HG03439 (cell line): ENCODE measurements at regions not wholly inside any gene's neighbourhood (a gene's known extent, or its start where the extent isn't known, plus 50 kb on each side); places are given as distances from the start of the nearest gene placed in this dataset.

ENCODE experiments used
- ATAC-seq: cut with Tn5 transposase; IDR thresholded peaks from one replicate; pipeline ENCODE4 v1.9.1; 2021; ENCODE audit warnings: mild to moderate bottlenecking, moderate library complexity; ENCODE audit not compliant: unreplicated experiment

DNA sequence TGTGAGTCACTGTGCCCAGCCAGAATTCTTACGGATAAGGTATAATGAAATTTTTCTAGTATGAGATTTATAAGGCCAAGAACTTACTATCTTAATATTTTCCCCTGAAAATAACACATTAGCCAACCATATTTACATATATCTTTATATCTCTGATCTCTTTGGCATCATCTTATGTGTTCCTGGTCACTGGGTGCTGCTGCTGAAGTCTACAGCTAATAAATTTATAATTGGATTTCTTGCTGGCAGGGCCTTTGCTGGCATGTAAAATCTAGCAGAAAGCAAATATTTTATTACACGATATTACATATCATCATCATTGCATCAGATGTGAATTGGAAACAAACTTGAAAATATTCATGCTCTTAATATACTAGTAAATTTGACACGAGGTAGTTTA lies 590.7 kb downstream of the ANXA1 start:
- no peak for ATAC-seq

DNA sequence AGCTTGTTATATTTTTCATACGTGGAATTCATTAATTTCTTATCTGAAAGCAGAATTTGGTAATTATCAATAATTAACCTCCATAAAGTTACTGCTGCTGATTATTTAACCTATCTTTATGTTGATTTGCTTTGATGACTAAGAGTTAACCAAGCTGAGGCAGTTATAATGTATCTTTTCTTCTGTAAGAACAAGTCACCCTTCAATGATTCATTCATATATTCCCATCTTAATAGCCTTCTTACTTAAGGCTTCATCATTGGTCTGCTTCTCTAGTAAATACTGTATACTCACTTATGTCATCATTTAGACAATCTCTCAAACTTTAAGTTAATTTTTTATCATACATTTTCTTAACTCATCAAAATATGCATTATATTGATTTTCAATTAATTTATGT lies 592.2 kb downstream of the ANXA1 start:
- no peak for ATAC-seq

DNA sequence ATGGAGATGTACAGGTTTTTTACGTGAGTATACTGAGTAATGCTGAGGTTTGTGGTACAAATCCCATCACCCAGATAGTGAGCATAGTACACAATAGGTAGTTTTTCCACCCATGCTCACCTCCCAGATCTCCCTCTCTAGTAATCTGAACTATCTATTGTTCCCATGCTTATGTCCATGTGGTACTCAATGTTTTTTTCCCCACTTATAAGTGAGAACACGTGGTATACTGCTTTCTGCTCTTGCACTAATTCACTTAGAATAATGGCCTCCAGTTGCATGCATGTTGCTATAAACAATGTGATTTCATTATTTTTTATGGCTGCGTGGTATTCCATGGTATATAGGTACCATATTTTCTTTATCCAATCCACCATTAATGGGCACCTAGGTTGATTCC lies 593.9 kb downstream of the ANXA1 start:
- no peak for ATAC-seq

DNA sequence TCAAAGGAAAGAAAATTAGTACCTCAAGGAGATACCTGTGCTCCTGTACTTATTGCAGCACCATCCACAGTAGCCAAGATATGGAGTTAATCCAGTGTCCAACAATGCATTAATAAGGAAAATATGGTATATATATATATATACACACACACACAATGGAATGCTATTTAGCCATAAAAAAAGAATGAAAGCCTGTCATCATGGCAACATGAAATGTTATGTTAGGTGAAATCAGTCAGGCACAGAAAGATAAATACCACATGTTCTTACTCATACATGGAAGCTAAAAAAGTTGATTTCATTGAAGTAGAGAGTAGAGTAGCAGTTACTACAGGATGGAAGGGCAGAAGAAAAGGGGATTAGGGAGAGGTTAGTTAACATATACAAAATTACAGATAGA lies 601.5 kb downstream of the ANXA1 start:
- ATAC-seq, result no peak

DNA sequence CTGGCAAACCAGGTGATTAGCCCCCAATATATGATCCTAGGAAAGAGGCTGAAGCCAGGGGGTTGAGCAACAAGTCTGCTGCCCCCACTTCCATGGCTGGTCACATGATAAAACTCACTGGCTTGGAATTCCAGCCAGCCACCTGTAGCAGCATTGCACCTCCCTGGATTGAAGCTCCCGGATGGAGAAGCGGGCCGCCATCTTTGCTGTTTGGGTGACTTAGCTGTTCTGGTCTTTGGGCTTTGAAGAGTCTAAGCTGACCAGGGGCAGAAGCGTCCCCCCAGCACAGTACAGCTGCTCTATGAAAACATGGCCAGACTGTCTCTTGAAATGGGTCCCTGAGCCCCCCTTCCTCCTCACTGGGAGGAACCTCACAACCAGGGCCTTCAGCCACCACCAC lies 610.2 kb downstream of the ANXA1 start:
- ATAC-seq, result no peak

DNA sequence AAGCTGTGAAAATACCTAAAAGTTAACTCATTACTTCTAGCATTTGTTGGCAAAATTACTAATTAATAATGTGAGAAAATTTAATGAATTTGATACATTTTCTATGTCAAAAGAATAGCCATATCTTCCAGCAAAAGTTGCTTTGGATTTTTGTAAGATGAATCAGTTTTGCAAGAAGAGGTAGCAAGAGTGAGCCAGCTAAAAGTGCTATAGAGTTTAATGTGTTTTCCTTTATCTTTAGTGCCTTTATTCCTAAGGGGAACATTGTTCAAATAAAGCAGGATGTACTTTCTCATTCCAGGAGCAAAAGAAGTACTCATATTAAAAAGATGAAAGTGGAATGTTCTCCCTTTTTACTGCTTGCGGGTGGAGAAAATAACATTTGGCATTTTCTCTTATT lies 622.2 kb downstream of the ANXA1 start:
- ATAC-seq, result no peak

DNA sequence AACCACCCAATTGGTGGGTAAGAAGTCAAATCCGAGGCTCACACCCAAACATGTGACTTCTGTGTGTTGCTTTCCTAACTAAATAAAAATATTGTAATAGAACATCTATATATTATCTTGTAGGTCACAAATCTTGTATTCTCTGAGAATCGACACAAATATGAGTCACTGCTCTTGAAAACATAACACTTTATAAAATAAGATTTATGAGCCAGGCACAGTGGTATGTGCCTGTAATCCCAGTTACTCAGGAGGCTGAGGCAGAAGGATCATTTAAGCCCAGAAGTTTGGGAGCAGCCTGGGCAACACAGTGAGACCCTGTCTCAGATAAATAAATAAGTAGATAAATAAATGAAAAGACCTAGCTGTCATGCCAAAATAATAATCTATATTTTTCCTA lies 624.1 kb downstream of the ANXA1 start:
- ATAC-seq, result no peak

DNA sequence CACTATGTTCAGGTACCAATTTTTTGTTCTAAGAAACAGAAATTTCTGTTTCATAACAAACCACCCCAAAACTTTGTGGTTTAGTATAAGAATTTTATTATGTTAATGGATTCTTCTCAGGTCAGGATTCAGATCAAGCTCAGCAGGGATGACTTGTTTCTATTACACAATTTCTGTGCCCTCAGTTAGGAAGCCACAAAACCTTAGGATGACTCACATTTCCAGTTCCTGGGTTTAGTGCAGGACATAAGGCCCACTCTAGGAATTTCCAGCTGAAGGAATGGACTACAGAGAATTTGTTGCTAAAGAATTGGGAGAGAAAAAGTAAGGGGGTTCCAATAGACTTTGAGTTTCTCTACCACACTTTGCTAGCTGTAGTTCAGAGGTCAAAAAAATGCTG lies 629.3 kb downstream of the ANXA1 start:
- no peak for ATAC-seq

DNA sequence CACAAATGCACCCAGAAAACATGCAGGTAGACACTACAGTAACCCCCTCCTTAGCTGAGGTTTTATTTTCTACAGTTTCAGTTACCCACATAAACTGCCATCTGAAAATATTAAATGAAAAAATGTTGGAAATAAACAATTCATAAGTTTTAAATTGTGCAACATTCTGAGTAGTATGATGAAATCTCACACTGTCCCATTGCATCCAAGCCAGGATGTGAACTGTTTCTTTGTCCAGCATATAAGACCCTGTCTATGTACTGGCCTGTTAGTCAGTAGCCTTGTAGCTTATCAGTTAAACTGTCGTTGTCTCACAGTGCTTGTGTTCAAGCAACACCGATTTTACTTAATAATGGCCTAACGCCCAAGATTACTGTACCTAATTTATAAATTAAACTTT lies 630.5 kb downstream of the ANXA1 start:
- no peak for ATAC-seq

DNA sequence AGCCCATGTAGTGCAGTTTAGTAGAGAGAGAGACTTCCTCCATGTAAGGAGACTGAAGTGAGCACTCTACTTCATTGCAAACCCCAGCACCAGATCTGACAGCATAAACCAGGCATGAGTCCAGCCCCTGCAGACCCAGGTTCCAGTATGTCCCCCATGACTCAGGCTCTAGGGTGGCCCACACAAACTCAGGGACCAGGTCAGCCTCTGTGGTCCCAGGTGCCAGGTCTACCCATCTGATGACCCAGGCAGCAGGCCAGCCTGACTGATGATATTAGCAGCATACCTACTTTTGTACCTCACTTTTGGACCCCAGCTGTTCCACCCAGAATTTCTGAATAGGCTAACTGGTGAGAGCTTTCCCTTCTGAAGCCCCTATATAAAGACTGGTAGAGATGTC lies 647.8 kb downstream of the ANXA1 start:
- ATAC-seq, result no peak

DNA sequence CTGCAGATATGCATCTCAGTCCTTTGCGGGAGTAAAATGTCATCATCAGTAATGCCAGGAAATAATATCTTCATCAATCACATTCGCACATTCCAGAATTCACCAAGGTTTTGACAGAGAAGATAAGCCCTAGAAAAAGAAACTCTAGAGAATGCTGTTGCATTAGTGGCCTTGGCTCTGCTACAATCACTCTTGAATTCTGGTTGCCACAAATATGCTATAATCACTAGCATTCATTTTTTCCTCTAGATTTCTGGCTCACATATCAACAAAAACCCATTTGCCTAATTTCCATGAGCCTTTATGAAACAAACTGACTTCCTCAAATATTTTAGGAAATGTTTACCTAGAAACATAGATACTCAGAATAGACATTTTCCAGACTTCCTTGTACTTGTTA lies 653.4 kb downstream of the ANXA1 start:
- no peak for ATAC-seq

DNA sequence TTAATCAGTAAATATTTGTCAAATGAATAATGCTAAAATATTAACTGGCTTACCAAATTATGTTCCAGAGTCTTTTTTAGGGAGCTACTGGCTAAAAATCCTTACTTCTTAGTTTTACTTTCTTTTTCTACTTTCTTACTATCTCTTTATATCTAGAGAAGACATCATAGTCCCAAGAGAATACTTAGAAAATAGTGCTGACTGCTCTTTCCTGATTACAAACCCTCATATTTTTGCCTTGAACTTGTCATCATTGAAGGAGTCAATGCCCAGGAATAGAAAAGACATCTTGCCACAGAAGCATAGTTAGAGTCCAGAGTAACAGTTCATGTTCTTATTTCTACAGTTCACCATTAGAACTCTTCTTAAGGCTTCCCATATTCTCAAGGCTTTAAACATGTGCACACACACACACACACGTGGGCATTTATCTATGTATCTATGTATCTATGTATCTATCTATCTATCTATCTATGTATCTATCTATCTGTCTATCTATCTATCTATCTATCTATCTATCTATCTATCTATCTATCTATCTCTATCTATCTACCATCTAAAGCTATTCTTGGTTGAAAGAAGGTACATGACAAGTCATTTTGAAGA lies 654.3 kb downstream of the ANXA1 start:
- no peak for ATAC-seq

DNA sequence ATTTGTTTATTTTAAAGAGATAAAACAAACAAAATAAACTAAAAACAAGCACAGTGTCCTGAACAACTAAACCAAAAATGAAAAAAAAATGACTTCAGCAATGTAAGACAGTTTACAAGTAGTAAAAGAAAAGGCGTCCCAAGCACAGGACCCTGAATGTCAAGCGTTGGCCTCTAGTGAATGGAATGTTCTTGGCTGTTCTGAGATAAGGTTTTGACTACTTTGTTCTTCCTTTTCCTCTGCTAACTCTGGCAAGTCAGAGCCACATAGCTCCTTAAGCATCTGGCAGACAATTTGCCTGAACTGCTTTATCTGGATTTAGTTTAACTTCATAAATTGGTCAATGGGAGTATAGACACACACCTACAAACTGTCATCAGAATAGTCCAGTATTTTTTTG lies 655.2 kb downstream of the ANXA1 start:
- ATAC-seq, result no peak

DNA sequence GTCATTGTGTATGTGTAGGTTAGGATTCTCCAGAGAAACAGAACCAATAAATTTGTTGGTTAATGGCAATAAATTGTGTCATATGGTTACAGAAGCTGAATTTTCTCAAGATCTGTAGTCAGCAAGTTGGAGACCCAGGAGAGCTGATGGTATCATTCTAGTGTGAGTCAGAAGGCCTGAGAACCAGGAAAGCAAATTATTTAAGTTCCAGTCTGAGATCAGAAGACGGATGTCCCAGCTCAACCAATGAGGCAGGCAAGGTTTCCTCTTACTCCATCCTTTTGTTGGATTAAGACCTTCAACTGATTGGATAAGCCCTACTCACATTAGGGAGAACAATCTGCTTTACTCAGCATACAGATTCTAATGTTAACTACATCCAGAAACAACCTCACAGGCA lies 656.3 kb downstream of the ANXA1 start:
- no peak for ATAC-seq

DNA sequence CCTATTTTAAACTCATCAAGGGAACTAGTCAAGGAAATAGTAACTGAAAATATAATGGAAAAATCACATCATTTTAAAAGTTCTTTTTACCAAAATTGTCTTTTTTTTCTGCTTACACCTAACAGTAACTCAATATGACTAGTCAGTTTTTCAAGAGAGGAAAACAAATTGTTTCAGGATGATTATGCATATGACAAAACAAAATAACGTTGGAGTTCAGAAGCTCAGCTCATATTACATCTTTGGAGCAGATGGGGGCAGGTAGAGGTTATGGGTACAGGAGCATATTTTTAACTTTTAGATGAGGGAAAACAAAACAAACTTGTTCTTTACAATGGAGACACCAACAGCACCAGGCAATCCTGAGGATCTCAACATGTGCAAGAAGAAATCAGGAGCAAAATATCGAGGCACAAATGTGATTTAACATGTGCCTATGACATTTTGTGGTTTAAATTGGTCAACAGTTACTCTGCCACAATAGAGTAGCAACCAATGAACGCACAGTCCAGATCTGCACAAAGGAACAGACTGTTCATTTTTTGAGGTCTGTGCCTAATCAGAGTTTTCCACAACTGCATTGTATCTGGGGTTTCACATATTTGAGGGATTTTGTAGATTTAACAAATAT lies 659.0 kb downstream of the ANXA1 start:
- no peak for ATAC-seq

DNA sequence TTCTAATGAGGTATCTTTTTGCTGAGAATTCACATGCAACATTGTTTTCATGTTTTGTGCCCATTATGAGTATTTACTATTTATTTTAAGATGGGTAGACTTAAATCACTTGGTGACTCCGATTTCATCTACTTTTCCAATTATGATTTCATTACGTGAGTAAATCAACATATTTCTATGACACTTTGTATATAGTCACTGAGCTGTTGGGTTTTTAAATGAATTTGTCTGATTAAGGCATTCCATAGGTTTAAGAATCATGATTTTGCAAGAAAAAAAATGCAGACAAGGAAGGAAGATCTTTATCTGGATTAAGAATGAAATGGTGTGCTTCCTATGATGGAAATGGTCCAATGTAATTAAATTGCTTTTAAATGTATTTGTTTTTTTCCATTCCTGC lies 661.9 kb downstream of the ANXA1 start:
- ATAC-seq, result no peak

DNA sequence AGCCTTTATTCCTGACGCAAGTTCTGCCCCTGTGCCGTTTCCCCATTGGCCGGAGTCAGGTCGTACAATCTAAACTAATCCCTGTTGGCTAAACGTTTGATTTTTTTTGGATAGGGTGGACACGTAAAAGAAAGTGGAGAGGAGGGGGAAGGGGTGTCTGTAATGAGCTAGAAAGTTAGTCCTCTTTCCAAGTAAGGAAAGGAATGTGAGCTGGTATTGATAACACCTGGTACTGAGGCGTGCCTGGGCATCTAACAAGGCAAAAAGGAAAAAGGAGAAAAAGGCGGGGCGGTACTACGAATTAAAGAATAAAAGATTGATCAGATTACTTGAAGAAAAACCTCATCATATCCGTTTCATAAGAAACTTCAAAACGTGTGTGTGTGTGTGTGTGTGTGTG lies 665.2 kb downstream of the ANXA1 start:
- no peak for ATAC-seq

DNA sequence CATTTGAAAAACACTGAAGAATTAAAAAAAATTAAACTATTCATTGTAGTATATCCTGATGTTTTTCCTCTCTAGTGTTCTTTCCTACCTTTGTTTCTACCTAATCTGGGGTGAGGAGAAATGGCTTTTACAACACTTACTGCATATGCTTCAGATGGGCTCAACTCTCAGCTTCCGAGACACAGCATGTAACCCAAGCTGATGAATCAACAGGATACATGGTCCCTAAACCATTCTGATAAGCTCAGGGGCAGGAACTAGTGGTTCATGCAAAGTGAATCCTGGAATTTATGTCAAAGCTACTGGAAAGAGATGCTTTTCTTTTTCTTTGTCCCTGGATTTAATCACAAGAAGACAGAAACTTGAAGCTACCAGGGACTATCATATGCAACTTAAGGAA lies 672.5 kb upstream of the RORB start:
- no peak for ATAC-seq

DNA sequence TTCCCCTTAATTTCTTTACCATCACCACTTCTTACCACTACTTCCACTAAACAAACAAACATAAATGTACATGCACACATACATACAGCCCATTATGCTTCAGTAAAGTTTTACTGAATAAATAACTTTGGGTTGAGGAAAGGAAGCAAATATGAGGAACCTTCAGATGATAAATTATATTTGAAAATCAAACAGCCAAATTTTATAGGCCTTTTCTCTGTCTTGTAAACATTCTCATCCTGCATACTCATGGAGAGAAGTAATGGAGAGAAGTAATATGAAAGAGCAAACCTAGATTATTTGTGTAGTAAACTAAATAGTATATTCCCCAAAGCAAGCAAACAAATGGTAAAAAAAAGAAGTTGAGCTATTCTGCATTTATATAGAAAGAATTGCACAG lies 658.3 kb upstream of the RORB start:
- ATAC-seq, result no peak

DNA sequence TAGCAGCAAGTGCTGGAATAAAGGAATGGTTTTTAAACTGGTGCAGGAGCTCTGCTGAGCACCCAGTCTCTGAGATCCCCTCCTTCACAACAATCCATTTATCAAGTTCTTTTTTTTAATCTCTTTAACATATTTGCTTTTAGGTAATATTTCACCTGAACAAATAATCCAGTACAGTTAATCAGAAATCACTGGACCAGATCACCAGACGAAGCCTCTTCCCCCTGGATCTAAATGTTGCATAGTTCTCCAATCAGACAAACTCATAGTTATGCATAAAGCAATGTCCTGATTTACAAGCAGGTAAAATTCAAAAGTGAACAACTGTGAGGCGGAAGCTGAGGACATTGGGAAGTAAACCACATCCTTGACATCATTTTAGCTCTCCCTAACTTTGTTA lies 657.7 kb upstream of the RORB start:
- ATAC-seq, result no peak

DNA sequence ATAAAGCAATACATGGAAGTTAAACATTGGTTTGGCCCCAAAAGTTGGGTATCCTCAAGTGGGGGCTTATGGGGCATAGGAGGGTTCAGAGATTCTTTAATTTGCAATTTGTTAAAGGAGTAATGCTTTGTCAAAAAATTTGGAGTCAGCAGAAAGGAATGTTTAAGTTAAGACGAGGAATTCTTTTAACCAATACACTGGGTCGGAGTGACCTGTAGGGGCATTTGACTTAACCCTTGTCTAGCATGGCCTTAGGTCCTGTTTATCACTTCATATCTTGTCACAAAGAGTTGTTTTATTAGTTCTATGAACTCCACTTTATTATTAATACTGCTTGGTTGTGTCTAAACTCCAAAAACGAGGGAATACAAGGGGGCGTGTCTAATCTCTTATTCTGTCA lies 656.1 kb upstream of the RORB start:
- ATAC-seq, result no peak

DNA sequence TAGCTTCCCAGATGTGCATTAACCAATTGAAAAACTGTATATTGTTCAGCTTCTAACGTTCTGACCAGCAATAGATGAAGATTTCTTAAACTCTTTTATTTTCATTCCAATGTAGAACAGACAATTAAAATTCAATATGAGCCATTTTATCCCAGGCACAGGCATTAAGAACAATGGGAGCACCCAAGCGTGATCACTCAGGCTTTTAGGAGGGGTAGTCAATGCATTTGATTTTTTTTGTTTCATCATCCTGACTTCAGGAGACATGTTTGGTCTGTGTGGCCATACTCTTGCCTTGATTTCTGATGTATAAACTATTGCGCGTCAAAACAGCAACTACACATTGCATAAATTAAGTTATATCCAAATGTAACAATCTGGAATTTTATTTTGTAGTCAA lies 653.0 kb upstream of the RORB start:
- no peak for ATAC-seq

DNA sequence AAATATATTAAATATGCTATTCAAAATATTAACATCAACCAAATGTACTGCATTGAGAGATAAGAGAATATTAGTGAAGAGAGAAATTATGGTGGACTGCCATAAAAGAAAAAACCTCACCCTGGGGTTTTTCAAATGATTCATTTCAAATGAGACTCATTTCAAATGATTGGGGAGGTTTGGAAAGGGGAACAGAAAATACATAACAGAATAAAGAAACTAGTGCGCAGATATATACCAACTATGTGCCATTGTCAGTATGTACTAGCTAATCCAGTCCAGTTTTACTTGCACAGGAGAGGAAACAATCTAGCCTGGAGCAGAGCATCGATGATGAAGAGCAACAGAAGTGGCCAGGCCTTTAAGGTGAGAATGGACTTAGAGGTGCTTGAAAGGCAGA lies 651.6 kb upstream of the RORB start:
- peak; percentile 84 for ATAC-seq
